SK-N-MC (cell line): ENCODE measurements at regions not wholly inside any gene's neighbourhood (a gene's known extent, or its start where the extent isn't known, plus 50 kb on each side); places are given as distances from the start of the nearest gene placed in this dataset.

Source experiments
- EZH2 ChIP-seq: fragments of 200-600 bp; sonication (generic); IDR thresholded peaks from one replicate; pipeline ENCODE4 v1.6.1; 2017; ENCODE audit warnings: antibody characterized with exemption
- FOXP2 ChIP-seq: optimal IDR thresholded peaks from 2 replicates; pipeline ENCODE3; 2011; ENCODE audit warnings: mild to moderate bottlenecking, moderate library complexity; ENCODE audit not compliant: insufficient read depth; ENCODE audit errors: extremely low read length, control extremely low read depth
- POLR2AphosphoS5 ChIP-seq: IDR thresholded peaks from 2 replicates; pipeline ENCODE4 v1.6.1; 2012; ENCODE audit warnings: mild to moderate bottlenecking, low read depth, low read length, borderline replicate concordance

DNA sequence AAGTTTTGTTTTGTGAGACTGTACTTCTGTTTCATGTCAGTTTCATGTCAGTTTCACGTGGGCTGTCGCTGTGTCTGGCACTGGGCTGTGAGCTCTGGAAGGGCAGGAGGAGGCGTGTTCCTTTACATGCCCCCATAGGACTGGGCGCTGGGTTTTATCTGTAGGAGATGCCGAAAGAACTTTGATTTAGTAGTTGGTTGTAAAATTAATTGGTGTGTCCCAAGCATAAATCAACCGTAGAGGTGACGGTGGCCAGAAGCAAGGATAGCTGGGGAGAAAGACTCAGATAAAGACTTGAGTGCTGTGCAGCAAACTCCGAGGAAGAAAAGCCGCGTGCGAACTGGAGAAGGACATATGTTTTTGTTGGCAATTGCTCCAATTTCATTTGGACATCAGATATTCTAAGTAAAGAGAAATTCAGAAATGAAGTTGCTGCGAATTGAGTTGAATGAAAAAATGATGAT is 182.5 kb downstream of the VRK1 start:
- TF ChIP-seq POLR2AphosphoS5 (no peak), FOXP2 (no peak), EZH2 (no peak)
